Neural cell (in vitro differentiated cells): ENCODE measurements at regions not wholly inside any gene's neighbourhood (a gene's known extent, or its start where the extent isn't known, plus 50 kb on each side); places are given as distances from the start of the nearest gene placed in this dataset.

Experiments used
- H2AFZ ChIP-seq: fragments of 200-600, 300-800 bp; sonication (generic), shearing (Covaris generic); 2 replicates; pipeline ENCODE4 v1.6.0; 2014; ENCODE audit warnings: low read depth, mild to moderate bottlenecking, antibody characterized with exemption, low read length, moderate library complexity
- H3F3A ChIP-seq: fragments of 200-600 bp; shearing (Covaris generic); 2 replicates; pipeline ENCODE4 v1.6.1; 2016; ENCODE audit warnings: mild to moderate bottlenecking, moderate library complexity, mixed read lengths, antibody characterized with exemption, low read length; ENCODE audit not compliant: insufficient read depth, poor library complexity, severe bottlenecking
- H3K27ac ChIP-seq: fragments of 200-600, 300-800 bp; sonication (generic), shearing (Covaris generic); 2 replicates; pipeline ENCODE4 v1.5.1; 2014; ENCODE audit warnings: mild to moderate bottlenecking, low read length, moderate library complexity
- H3K27me3 ChIP-seq: fragments of 300-800, 200-600 bp; sonication (generic), shearing (Covaris generic); 2 replicates; pipeline ENCODE4 v1.6.0; 2014; ENCODE audit warnings: mild to moderate bottlenecking, low read depth, low read length, moderate library complexity; ENCODE audit not compliant: insufficient read depth
- H3K36me3 ChIP-seq: fragments of 300-800, 200-600 bp; sonication (generic), shearing (Covaris generic); 2 replicates; pipeline ENCODE4 v1.5.1; 2014; ENCODE audit warnings: mild to moderate bottlenecking, antibody characterized with exemption, low read length, moderate library complexity; ENCODE audit not compliant: insufficient read depth
- H3K4me2 ChIP-seq: fragments of 300-800, 200-600 bp; sonication (generic), shearing (Covaris generic); 2 replicates; pipeline ENCODE4 v1.6.0; 2014; ENCODE audit warnings: mild to moderate bottlenecking, low read length
- H3K4me3 ChIP-seq: fragments of 300-800, 200-600 bp; sonication (generic), shearing (Covaris generic); 2 replicates; pipeline ENCODE4 v1.5.1; 2014; ENCODE audit warnings: mild to moderate bottlenecking, low read length, moderate library complexity
- H3K79me2 ChIP-seq: fragments of 200-600 bp; shearing (Covaris generic); replicated peaks from 2 replicates; pipeline ENCODE4 v1.6.0; 2014; ENCODE audit warnings: mild to moderate bottlenecking, low read length, moderate library complexity; ENCODE audit not compliant: insufficient read depth
- H3K9ac ChIP-seq: fragments of 300-800, 200-600 bp; sonication (generic), shearing (Covaris generic); 2 replicates; pipeline ENCODE4 v1.6.1; 2016; ENCODE audit warnings: mild to moderate bottlenecking, low read length, mixed read lengths
- H3K9me2 ChIP-seq: fragments of 200-600 bp; shearing (Covaris generic); 2 replicates; pipeline ENCODE4 v1.6.1; 2016; ENCODE audit warnings: mild to moderate bottlenecking, low read length, mixed read lengths; ENCODE audit not compliant: insufficient read depth
- H3K9me3 ChIP-seq: fragments of 200-600, 300-800 bp; sonication (generic), shearing (Covaris generic); 2 replicates; pipeline ENCODE4 v1.6.1; 2016; ENCODE audit warnings: mild to moderate bottlenecking, mixed run types, low read length, moderate library complexity, mixed read lengths
- H4K20me1 ChIP-seq: fragments of 200-600 bp; shearing (Covaris generic); 2 replicates; pipeline ENCODE4 v1.6.1; 2016; ENCODE audit warnings: mild to moderate bottlenecking, mixed run types; ENCODE audit not compliant: insufficient read depth
- EP300 ChIP-seq: fragments of 450-650 bp; conservative IDR thresholded peaks from 2 replicates; pipeline ENCODE4 v1.6.1; 2014; ENCODE audit warnings: antibody characterized with exemption, mild to moderate bottlenecking, moderate library complexity; ENCODE audit not compliant: poor library complexity, severe bottlenecking
- EZH2 ChIP-seq: fragments of 200-600, 300-800 bp; shearing (Covaris generic), sonication (generic); IDR thresholded peaks from 2 replicates; pipeline ENCODE4 v1.6.1; 2014; ENCODE audit warnings: antibody characterized with exemption, low read length, borderline replicate concordance, mild to moderate bottlenecking; ENCODE audit not compliant: insufficient read depth, poor library complexity, severe bottlenecking
- MXI1 ChIP-seq: fragments of 450-650 bp; conservative IDR thresholded peaks from 2 replicates; pipeline ENCODE4 v1.6.1; 2014; ENCODE audit warnings: antibody characterized with exemption, mild to moderate bottlenecking; ENCODE audit not compliant: poor library complexity, severe bottlenecking
- POLR2AphosphoS5 ChIP-seq: IDR thresholded peaks from 2 replicates; pipeline ENCODE4 v1.6.1; 2012
- RAD21 ChIP-seq: fragments of 450-650 bp; conservative IDR thresholded peaks from 2 replicates; pipeline ENCODE4 v1.6.1; 2014; ENCODE audit warnings: antibody characterized with exemption, mild to moderate bottlenecking, moderate library complexity
- REST ChIP-seq: IDR thresholded peaks from 2 replicates; pipeline ENCODE4 v1.6.1; 2012; ENCODE audit warnings: borderline replicate concordance
- SMC3 ChIP-seq: fragments of 450-650 bp; conservative IDR thresholded peaks from 2 replicates; pipeline ENCODE4 v1.6.1; 2014; ENCODE audit warnings: antibody characterized with exemption, mild to moderate bottlenecking, moderate library complexity; ENCODE audit not compliant: poor library complexity
- TAF1 ChIP-seq: IDR thresholded peaks from 2 replicates; pipeline ENCODE4 v1.6.1; 2012; ENCODE audit warnings: low read depth
- TF ChIP-seq, protein P1 (sequence below): fragments of 450-650 bp; IDR thresholded peaks from 2 replicates; pipeline ENCODE4 v1.5.1; 2014; ENCODE audit warnings: antibody characterized with exemption, mild to moderate bottlenecking, moderate library complexity; ENCODE audit not compliant: poor library complexity, severe bottlenecking

GRCh38 chr7:155181768-155182167 is 111.6 kb downstream of the HTR5A start:
- Histone ChIP-seq H3K36me3 (no peaks in the 10 kb centered on the region), H3K9me3 (peaks cover 15% of the 10 kb centered on the region), H4K20me1 (no peaks in the 10 kb centered on the region), H3K4me2 (no peak overlapping the region), H3F3A (no peaks in the 10 kb centered on the region), H3K4me3 (no peak overlapping the region), H3K9ac (no peak overlapping the region), H3K79me2 (no peaks in the 10 kb centered on the region), H3K9me2 (no peaks in the 10 kb centered on the region), H3K27ac (no peak overlapping the region), H3K27me3 (no peaks in the 10 kb centered on the region), H2AFZ (no peak overlapping the region)
- TF ChIP-seq, protein P1, sequence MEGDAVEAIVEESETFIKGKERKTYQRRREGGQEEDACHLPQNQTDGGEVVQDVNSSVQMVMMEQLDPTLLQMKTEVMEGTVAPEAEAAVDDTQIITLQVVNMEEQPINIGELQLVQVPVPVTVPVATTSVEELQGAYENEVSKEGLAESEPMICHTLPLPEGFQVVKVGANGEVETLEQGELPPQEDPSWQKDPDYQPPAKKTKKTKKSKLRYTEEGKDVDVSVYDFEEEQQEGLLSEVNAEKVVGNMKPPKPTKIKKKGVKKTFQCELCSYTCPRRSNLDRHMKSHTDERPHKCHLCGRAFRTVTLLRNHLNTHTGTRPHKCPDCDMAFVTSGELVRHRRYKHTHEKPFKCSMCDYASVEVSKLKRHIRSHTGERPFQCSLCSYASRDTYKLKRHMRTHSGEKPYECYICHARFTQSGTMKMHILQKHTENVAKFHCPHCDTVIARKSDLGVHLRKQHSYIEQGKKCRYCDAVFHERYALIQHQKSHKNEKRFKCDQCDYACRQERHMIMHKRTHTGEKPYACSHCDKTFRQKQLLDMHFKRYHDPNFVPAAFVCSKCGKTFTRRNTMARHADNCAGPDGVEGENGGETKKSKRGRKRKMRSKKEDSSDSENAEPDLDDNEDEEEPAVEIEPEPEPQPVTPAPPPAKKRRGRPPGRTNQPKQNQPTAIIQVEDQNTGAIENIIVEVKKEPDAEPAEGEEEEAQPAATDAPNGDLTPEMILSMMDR = no peak
- TF ChIP-seq POLR2AphosphoS5 = no peak
- TF ChIP-seq EP300 = no peak
- TF ChIP-seq RAD21 = no peak
- no peak for TF ChIP-seq TAF1
- no peak for TF ChIP-seq MXI1
- TF ChIP-seq EZH2 = no peak
- TF ChIP-seq SMC3 = no peak
- TF ChIP-seq REST = no peak

DNA sequence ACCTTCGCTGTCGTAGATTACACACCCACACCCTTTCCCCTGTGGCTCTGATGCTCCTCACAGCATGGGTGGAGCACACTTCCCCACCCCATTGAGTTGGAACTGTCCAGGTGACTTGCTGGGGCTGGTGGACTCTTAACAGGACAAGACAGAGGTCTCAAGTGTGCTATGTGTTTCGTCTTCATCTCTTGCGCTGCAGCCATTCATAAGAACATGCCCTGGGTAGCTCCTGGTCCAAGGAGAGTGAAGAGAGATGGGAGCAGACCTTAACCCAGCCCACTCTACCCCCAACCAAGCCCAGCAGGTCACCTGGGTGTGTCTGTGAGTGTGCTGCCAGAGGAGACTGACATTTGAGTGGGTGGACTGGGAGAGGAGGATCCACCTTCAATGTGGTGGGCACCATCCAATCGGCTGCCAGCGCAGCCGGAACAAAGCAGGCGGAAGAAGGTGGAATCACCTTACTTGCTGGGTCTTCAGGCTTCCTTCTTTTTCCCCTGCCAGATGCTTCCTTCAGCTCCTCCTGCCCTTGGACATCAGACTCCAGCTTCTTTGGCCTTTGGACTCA is 112.4 kb downstream of the HTR5A start:
- Histone ChIP-seq H2AFZ (no peak overlapping the region), H3K4me3 (no peak overlapping the region), H3K27ac (no peak overlapping the region), H3K36me3 (no peaks in the 10 kb centered on the region), H3K9me3 (peaks cover 15% of the 10 kb centered on the region), H3K4me2 (no peak overlapping the region), H4K20me1 (no peaks in the 10 kb centered on the region), H3F3A (no peaks in the 10 kb centered on the region), H3K9me2 (no peaks in the 10 kb centered on the region), H3K27me3 (no peaks in the 10 kb centered on the region), H3K79me2 (no peaks in the 10 kb centered on the region), H3K9ac (no peak overlapping the region)
- TF ChIP-seq RAD21 (no peak), EP300 (no peak), SMC3 (no peak), MXI1 (no peak), REST (no peak), TAF1 (no peak), POLR2AphosphoS5 (no peak), EZH2 (no peak)
- TF ChIP-seq, protein P1 = no peak
